H9 (cell line): ENCODE measurements at regions not wholly inside any gene's neighbourhood (a gene's known extent, or its start where the extent isn't known, plus 50 kb on each side); places are given as distances from the start of the nearest gene placed in this dataset.

Source experiments
- DNase-seq: peaks from one replicate; pipeline ENCODE4 v3.0.0-alpha.2; 2017
- H2AFZ ChIP-seq: one replicate; pipeline ENCODE4 v1.6.1; 2013; ENCODE audit warnings: mild to moderate bottlenecking, low read length, control low read depth, moderate library complexity
- H2AK5ac ChIP-seq: 2 replicates; pipeline ENCODE4 v1.6.1; 2013; ENCODE audit warnings: low read length, control low read depth, mixed read lengths; ENCODE audit not compliant: insufficient read length
- H2BK120ac ChIP-seq: one replicate; pipeline ENCODE4 v1.6.1; 2013; ENCODE audit warnings: low read depth, mild to moderate bottlenecking, low read length, control low read depth, inconsistent platforms; ENCODE audit not compliant: poor library complexity, severe bottlenecking
- H2BK12ac ChIP-seq: 2 replicates; pipeline ENCODE4 v1.6.1; 2013; ENCODE audit warnings: low read length, control low read depth, mixed read lengths, low read depth; ENCODE audit not compliant: insufficient read length
- H2BK15ac ChIP-seq: 2 replicates; pipeline ENCODE4 v1.6.1; 2013; ENCODE audit warnings: low read depth, low read length, control low read depth
- H2BK20ac ChIP-seq: one replicate; pipeline ENCODE4 v1.6.1; 2013; ENCODE audit warnings: low read depth, mild to moderate bottlenecking, low read length, control low read depth, inconsistent platforms; ENCODE audit not compliant: poor library complexity, severe bottlenecking
- H2BK5ac ChIP-seq: 2 replicates; pipeline ENCODE4 v1.6.1; 2013; ENCODE audit warnings: low read length, control low read depth, mixed read lengths; ENCODE audit not compliant: insufficient read length
- H3K14ac ChIP-seq: 2 replicates; pipeline ENCODE4 v1.6.1; 2013; ENCODE audit warnings: low read length, control low read depth; ENCODE audit not compliant: insufficient read depth
- H3K18ac ChIP-seq: 2 replicates; pipeline ENCODE4 v1.6.1; 2013; ENCODE audit warnings: low read depth, mild to moderate bottlenecking, mixed read lengths, low read length, control low read depth; ENCODE audit not compliant: insufficient read length
- H3K23ac ChIP-seq: 2 replicates; pipeline ENCODE4 v1.6.1; 2013; ENCODE audit warnings: low read length, control low read depth, mixed read lengths, low read depth; ENCODE audit not compliant: insufficient read length
- H3K23me2 ChIP-seq: 2 replicates; pipeline ENCODE4 v1.6.1; 2013; ENCODE audit warnings: low read depth, mild to moderate bottlenecking, mixed read lengths, low read length, control low read depth; ENCODE audit not compliant: insufficient read length, poor library complexity, severe bottlenecking
- H3K27ac ChIP-seq: 2 replicates; pipeline ENCODE4 v1.5.1; 2013; ENCODE audit warnings: low read length, control low read depth, mixed read lengths, low read depth; ENCODE audit not compliant: insufficient read length
- H3K27me3 ChIP-seq: 2 replicates; pipeline ENCODE4 v1.6.1; 2013; ENCODE audit warnings: low read length, control low read depth, inconsistent platforms; ENCODE audit not compliant: insufficient read depth
- H3K4ac ChIP-seq: 2 replicates; pipeline ENCODE4 v1.6.1; 2013; ENCODE audit warnings: low read depth, mild to moderate bottlenecking, control low read depth, inconsistent platforms, low read length, moderate library complexity
- H3K4me1 ChIP-seq: 2 replicates; pipeline ENCODE4 v1.6.1; 2013; ENCODE audit warnings: low read length, control low read depth, inconsistent platforms; ENCODE audit not compliant: insufficient read depth
- H3K4me2 ChIP-seq: 2 replicates; pipeline ENCODE4 v1.6.1; 2013; ENCODE audit warnings: low read length, control low read depth, mixed read lengths; ENCODE audit not compliant: insufficient read length, insufficient read depth
- H3K56ac ChIP-seq: 2 replicates; pipeline ENCODE4 v1.6.1; 2013; ENCODE audit warnings: low read depth, mild to moderate bottlenecking, mixed read lengths, low read length, control low read depth; ENCODE audit not compliant: insufficient read length
- H3K79me1 ChIP-seq: 2 replicates; pipeline ENCODE4 v1.6.1; 2013; ENCODE audit warnings: low read depth, mild to moderate bottlenecking, moderate library complexity, low read length, control low read depth, inconsistent platforms; ENCODE audit not compliant: insufficient read depth, poor library complexity, severe bottlenecking
- H3K79me2 ChIP-seq: 2 replicates; pipeline ENCODE4 v1.6.1; 2013; ENCODE audit warnings: low read length, control low read depth, inconsistent platforms; ENCODE audit not compliant: insufficient read depth
- H3K9ac ChIP-seq: 2 replicates; pipeline ENCODE4 v1.6.1; 2013; ENCODE audit warnings: low read length, control low read depth, mixed read lengths; ENCODE audit not compliant: insufficient read length; ENCODE audit errors: extremely low read depth
- H3K9me3 ChIP-seq: one replicate; pipeline ENCODE4 v1.6.1; 2013; ENCODE audit warnings: low read depth, low read length, inconsistent platforms; ENCODE audit not compliant: control insufficient read depth
- H3T11ph ChIP-seq: one replicate; pipeline ENCODE4 v1.6.1; 2013; ENCODE audit warnings: mild to moderate bottlenecking, low read length, control low read depth, inconsistent platforms
- H4K20me1 ChIP-seq: one replicate; pipeline ENCODE4 v1.6.1; 2013; ENCODE audit not compliant: control insufficient read depth, insufficient read length, insufficient read depth
- H4K5ac ChIP-seq: 2 replicates; pipeline ENCODE4 v1.6.1; 2013; ENCODE audit warnings: low read depth, mild to moderate bottlenecking, mixed read lengths, low read length, control low read depth; ENCODE audit not compliant: insufficient read length
- H4K8ac ChIP-seq: replicated peaks from 2 replicates; pipeline ENCODE4 v1.6.1; 2013; ENCODE audit warnings: low read length, control low read depth, mixed read lengths, low read depth; ENCODE audit not compliant: insufficient read length
- H4K91ac ChIP-seq: 2 replicates; pipeline ENCODE4 v1.6.1; 2013; ENCODE audit warnings: low read depth, mild to moderate bottlenecking, moderate library complexity, mixed read lengths, low read length, control low read depth; ENCODE audit not compliant: insufficient read length
- H3K27ac Mint-ChIP-seq, 3 experiments: 2 replicates in 2 of 3; 3 replicates in 1 of 3; pipeline ENCODE4 v1.8.0; 2020 to 2021; ENCODE audit warnings: mixed read lengths in 3 of 3, mild to moderate bottlenecking in 1 of 3, moderate library complexity in 1 of 3
- H3K27me3 Mint-ChIP-seq: 2 replicates; pipeline ENCODE4 v1.8.0; 2021; ENCODE audit warnings: low read depth, mild to moderate bottlenecking, moderate library complexity, mixed read lengths
- H3K36me3 Mint-ChIP-seq, 3 experiments: 2 replicates in 2 of 3; 3 replicates in 1 of 3; pipeline ENCODE4 v1.8.0; 2020 to 2021; ENCODE audit warnings: low read depth in 3 of 3, mixed read lengths in 3 of 3; ENCODE audit not compliant: insufficient read depth in 1 of 3
- H3K4me1 Mint-ChIP-seq, 2 experiments: 2 replicates each; pipeline ENCODE4 v1.8.0; 2020; ENCODE audit warnings: mixed read lengths in 2 of 2
- H3K4me3 Mint-ChIP-seq, 2 experiments: 2 replicates in 1 of 2; 3 replicates in 1 of 2; pipeline ENCODE4 v1.8.0; 2020 to 2021; ENCODE audit warnings: mild to moderate bottlenecking in 2 of 2, mixed read lengths in 2 of 2, moderate library complexity in 1 of 2
- H3K9me3 Mint-ChIP-seq, 2 experiments: 2 replicates in 1 of 2; 3 replicates in 1 of 2; pipeline ENCODE4 v1.8.0; 2020; ENCODE audit warnings: mild to moderate bottlenecking in 2 of 2, mixed read lengths in 2 of 2, moderate library complexity in 1 of 2
- CTCF ChIP-seq: fragments of 200-600 bp; sonication (generic); conservative IDR thresholded peaks from 3 replicates; pipeline ENCODE4 v1.8.0; 2021; ENCODE audit warnings: antibody characterized with exemption, mild to moderate bottlenecking
- WGBS: extraction: QIAGEN DNeasy Blood & Tissue Kit; methylation state at CpG from one replicate; pipeline ENCODE4 v1.1.7; 2013; ENCODE audit warnings: missing lambda C conversion rate, low lambda C conversion rate, mixed read lengths; ENCODE audit not compliant: insufficient read length; ENCODE audit errors: extremely low coverage; 5-methylcytosine and 5-hydroxymethylcytosine counted together

DNA sequence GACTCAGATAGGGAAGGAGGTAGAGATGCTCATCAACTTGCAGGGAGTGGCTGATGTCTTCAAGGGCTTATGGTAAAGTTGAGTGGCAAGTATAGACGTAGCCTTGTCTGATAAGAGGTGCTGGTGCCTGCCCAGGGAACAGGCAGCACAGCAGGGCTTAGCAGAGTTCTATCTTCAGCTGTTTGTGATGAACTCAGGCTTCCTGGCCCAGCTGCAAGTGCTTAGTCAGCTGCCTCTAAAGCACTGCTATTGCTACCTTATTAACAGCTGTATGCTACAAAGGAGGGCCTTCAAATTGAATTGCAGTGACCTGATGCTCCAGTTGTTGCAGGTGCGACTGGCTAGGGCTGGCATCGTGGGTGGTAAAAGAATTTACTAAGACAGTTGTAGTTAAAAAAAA lies 82.1 kb downstream of the TSN start:
- H4K91ac ChIP-seq = no peak overlapping the region
- H3K79me2 ChIP-seq = no peaks in the 10 kb centered on the region
- no peaks in the 10 kb centered on the region for H3K9me3 ChIP-seq
- H3T11ph ChIP-seq = no peak overlapping the region
- Mint-ChIP-seq H3K4me1 (peaks cover 0 to 3% of the 10 kb centered on the region in 2 experiments; a peak in 2 of 4 replicates), H3K27me3 (peaks cover 17% of the 10 kb centered on the region), H3K4me3 (no peak overlapping the region), H3K36me3 (peaks cover 2 to 11% (median 3%) of the 10 kb centered on the region in 3 experiments; a peak in 5 of 7 replicates), H3K27ac (peak overlapping the region in 1 of 3 experiments; percentile 80; a peak in 1 of 7 replicates), H3K9me3 (peaks cover 12 to 15% of the 10 kb centered on the region in 2 experiments)
- no peaks in the 10 kb centered on the region for H3K79me1 ChIP-seq
- H3K27ac ChIP-seq = no peak overlapping the region
- no peaks in the 10 kb centered on the region for H3K23me2 ChIP-seq
- no peak overlapping the region for H3K56ac ChIP-seq
- no peak overlapping the region for H3K4me2 ChIP-seq
- no peak for DNase-seq
- H3K23ac ChIP-seq = no peak overlapping the region
- H3K14ac ChIP-seq = no peak overlapping the region
- no peak overlapping the region for H3K9ac ChIP-seq
- H3K18ac ChIP-seq = no peak overlapping the region
- TF ChIP-seq CTCF = no peak
- H3K4ac ChIP-seq = no peak overlapping the region
- no peak overlapping the region for H2BK5ac ChIP-seq
- H4K5ac ChIP-seq = no peak overlapping the region
- H2BK12ac ChIP-seq = no peak overlapping the region
- no peak overlapping the region for H2AK5ac ChIP-seq
- no peak overlapping the region for H4K8ac ChIP-seq
- no peak overlapping the region for H2BK20ac ChIP-seq
- H3K27me3 ChIP-seq = no peaks in the 10 kb centered on the region; the same call in 1 of the 2 replicates
- WGBS = no CpG with 5 or more reads among the region's 3 CpGs
- H2BK15ac ChIP-seq = 0 out of 2 replicates have a peak overlapping the region, but pooled peaks have one; percentile 25
- H4K20me1 ChIP-seq = no peaks in the 10 kb centered on the region
- no peaks in the 10 kb centered on the region for H3K4me1 ChIP-seq
- no peak overlapping the region for H2AFZ ChIP-seq
- H2BK120ac ChIP-seq = no peak overlapping the region
